VCaP (cell line): ENCODE measurements at regions not wholly inside any gene's neighbourhood (a gene's known extent, or its start where the extent isn't known, plus 50 kb on each side); places are given as distances from the start of the nearest gene placed in this dataset.

Experiments used
- H3K27ac ChIP-seq: fragments of 450-650 bp; 2 replicates; pipeline ENCODE4 v1.5.1; 2017
- CTCF ChIP-seq: fragments of 450-650 bp; conservative IDR thresholded peaks from 2 replicates; pipeline ENCODE4 v1.5.1; 2017; ENCODE audit warnings: mild to moderate bottlenecking, moderate library complexity

GRCh38 chr10:130957423-130957822 lies 354.1 kb downstream of the TCERG1L start:
- TF ChIP-seq CTCF: no peak
- H3K27ac ChIP-seq: no peak overlapping the region

GRCh38 chr10:130958003-130958402 lies 353.5 kb downstream of the TCERG1L start:
- H3K27ac ChIP-seq: no peak overlapping the region
- no peak for TF ChIP-seq CTCF

GRCh38 chr10:130958981-130959751 lies 352.4 kb downstream of the TCERG1L start:
- TF ChIP-seq CTCF: no peak
- H3K27ac ChIP-seq: no peak overlapping the region

- H3K27ac ChIP-seq: no peak overlapping the region
- no peak for TF ChIP-seq CTCF
Measured at GRCh38 chr10:130959752-130960195, 351.7 kb downstream of the TCERG1L start.

- TF ChIP-seq CTCF: no peak
- no peak overlapping the region for H3K27ac ChIP-seq
Measured at GRCh38 chr10:130960531-130960930, 351.0 kb downstream of the TCERG1L start.

GRCh38 chr10:130961506-130962239 lies 349.8 kb downstream of the TCERG1L start:
- TF ChIP-seq CTCF: no peak
- H3K27ac ChIP-seq: no peak overlapping the region

- no peak overlapping the region for H3K27ac ChIP-seq
- no peak for TF ChIP-seq CTCF
Measured at GRCh38 chr10:130962240-130963051, 349.1 kb downstream of the TCERG1L start.
